Activated CD4-positive, alpha-beta T cell treated with anti-CD3 and anti-CD28 coated beads for 24 hours (primary cell): ENCODE measurements at regions not wholly inside any gene's neighbourhood (a gene's known extent, or its start where the extent isn't known, plus 50 kb on each side); places are given as distances from the start of the nearest gene placed in this dataset.

Experiments
- DNase-seq, 2 donors: peaks; one replicate each; pipeline ENCODE4 v3.0.0-alpha.2; 2020; ENCODE audit warnings: low read depth in 2 of 2

DNA sequence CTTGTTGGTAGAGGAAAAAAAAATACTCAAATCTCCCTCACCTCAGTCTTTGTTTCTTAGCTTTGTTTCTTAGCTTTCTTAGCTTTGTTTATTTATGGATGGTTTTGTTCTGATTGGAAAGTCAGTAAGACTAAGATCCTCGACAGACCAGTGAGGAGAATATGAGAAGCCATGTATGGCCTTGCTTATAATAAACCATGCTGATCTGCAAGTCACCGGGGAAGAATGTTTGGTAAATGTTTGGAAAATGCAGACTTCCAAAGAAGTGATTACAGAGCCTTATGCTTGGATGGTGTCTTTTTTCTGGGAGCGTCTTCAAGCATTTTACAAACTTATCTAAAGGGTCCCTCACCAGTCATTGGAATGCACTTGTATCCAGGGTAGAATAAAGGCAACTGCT, 90.1 kb upstream of the NOCT start:
- no peak for DNase-seq

DNA sequence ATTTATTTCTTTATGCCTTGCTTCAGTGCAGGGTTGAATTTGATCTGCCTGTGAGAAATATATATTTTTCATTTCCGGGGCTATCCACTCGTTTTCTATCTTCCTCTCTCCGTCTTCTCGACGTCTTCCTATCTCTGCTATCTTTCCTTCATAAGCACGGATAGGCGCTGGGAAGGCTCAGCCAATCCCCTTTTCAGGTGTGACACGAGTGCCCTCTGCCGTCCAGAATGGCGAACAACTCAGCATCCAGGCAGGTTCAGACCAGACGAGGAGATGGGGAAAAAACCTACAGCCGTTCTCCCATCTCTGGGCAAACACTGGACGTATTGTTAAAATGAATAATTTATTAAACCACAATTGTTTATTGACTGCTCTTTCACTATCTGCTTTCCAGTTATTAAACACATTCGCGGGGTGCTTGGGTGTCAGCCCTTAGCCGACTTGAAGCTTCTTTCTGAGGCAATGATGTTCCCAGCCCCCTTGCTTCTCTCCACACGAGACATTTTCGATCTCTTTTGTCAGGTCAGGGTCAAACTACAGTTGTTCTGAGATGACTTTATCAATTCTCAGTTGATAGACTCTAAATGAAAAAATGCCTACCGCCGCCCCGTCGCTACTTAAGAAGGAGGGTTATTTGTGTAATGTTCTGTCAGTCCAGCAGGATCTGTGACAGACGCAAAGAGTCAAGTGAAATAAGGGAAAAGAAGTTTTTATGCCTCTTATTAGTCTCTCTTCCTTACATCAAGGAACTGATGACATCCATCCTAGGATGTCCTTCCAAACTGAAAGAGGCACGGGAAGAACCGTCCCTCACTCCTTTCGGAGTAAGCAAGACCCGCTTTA, 96.3 kb upstream of the NOCT start:
- peak in 1 of 2 donors; percentile 41 for DNase-seq

- no peak for DNase-seq
These were observed 97.3 kb upstream of the NOCT start for GRCh38 chr4:138918169-138918869.

DNA sequence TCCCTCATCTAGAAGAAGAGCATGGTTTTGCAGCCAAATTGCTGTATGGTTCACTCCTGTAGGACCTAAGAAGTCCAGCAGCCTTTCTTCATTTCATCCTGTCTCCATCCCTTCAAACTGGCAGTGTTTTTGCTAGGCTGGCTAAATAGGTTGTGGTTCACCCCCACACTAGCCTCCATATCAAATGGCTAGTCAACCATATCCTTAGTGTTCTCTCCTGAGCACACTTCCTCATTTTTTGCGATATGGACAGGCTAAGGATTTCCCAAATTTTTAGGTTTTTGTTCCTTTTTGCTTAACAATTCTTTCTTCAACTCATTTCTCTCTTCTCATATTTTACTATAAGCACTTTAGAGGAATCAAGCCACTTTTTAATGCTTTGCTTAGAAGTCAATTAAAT, 98.8 kb upstream of the NOCT start:
- DNase-seq: no peak

- DNase-seq: no peak
These were observed 99.8 kb upstream of the NOCT start for GRCh38 chr4:138915756-138916155.

DNA sequence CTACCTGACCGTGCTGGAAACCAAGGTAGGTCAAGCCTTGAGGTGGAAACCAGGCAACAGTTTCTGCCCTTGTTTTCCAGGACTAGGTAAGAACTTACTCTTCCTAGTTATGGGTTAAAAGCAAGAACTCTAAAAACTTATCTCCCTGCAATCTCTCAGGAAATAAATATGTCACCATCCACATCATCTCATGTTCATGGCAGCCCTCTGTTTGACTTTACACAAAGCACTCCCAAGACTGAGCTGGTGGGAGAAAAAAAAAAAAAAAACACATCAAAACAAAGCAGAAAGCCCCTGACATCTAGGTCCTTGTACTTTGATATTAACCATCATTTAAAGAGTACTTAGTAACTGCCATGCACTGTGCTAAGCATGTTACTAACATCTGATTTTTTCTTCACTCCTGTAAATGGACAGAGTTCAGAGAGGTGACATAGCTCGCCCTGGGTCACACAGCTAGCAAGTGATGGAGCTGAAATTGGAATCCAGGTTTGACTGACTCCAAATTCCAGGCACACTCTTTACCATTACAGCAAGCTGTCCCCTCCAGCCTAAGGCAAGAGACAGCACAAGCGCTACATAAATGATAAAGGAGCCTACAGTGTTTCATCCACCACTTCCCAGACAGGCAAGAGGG, 102.8 kb upstream of the NOCT start:
- DNase-seq: no peak

DNA sequence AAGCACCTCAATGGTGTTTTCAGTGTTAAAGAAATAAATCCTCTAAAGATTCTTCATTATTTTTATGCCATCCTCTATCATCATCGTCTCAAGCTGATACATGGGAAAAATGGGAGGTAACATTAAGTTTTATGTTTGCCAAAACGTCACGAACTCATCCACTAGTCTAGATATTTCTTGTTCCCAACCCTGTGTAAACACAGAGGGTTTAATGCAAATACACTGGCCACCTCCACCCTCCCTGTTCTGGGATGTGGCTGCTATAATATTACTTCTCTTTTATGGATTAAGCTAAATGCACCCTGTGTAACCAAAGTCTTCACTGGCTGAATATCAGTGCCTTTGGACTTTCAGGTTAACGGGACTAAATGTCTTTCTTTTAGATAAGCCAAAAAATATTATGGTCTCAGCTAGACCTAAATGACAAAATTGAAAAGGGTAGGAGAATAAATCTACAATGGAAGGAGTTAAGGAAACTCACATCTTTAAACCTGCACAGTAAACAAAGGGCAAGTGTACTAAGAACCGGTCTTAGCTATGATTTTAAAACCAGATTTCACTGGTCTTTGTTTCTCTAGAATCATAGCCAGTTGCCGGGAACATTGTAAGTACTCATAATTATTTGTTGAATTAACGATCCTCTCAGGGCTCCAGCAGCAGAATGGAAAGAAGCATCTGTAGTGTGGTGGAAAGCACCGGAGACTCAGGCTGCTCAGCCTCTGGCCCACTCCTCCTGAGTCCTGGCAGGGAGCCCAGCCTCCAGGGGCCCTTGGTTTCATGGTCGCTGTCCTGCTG, 103.5 kb upstream of the NOCT start:
- no peak for DNase-seq

DNA sequence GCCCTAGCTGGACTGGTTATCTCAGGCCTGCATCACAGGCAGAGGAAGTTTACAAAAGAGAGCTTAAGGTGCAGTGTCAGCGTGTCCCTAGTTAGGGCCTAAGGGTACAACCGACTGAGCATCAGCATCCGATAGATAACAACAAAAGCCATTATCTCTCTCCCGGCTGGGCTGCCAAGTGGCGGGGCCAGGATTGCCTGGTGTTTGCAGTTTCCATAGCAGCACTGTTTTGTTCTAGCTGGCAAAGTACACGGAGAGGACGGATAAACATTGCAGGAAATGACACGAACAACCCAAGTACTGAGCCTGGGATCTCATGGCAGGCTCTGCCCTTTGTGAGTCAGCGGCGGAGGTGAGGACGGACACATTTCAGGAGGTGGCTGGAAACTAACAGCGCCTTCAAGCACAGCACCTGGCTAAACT, 104.7 kb upstream of the NOCT start:
- no peak for DNase-seq

DNA sequence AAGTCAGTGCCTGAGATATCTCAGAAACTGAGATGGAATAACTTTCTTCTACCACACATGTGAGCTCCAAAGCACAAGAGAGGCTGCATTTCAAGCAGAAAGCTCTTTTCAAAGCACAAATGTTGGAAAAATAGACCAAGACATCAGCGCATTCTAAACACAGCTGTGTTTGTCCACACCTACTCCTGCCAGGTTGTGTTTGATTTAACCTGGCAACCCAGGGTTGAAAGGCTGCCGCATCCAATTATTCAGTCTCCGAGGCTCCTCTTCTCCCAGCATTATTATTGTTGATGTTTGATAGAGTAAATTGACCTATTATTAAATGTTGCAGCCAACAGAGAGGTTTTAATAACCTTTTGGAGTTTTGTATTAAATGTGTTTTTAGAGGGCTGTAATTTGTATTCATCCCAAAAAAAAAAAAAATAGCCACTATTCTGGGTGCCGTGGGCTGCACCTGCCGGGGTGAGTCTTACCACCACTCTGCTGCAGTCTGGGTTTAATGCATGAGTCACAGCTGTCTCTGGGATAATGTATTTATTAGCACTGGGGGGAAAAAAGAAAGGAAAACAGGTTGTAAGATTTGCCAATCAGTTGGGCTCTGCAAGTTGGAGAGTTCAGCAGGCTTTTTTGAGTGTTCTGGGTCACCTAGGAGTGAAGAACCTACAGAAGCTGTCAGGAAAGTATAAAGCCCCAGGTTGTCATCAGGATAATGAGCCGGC, 105.2 kb upstream of the NOCT start:
- no peak for DNase-seq

DNA sequence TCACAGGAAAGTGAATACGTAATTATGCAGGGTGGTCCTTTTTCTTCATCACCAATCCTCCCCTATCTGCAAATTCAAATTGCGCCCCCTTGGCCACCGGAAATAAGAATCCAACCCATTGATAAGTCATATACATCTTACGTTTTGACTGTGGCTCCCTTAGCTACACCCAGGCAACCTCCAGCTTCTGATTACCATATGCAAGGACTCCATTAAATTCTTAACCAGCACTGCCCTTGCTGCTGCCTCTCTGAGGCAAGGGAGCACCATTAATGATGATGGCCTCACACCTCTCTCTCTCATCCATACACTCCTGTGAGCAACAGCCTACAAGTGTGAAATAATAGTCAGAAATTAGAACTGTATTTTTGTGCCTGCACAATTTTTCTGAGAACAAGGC, 106.0 kb upstream of the NOCT start:
- DNase-seq: no peak

DNA sequence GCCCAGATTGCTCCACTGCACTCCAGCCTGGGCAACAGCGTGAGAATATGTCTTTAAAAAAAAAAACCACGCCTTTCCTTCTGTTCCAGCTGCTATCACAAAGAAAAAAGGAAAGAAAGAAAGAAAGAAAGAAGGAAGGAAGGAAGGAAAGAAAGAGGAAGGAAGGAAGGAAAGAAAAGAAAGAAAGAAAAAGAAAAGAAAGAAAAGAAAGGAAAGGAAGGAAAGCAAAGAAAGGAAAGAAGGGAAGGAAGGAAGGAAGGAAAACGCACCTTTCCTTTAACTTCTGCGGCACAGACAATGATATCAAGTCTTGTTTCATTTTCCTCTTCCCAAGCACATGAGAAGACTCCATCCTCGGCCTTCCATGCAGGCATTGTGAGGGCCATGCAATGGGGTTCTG, 107.4 kb upstream of the NOCT start:
- no peak for DNase-seq

DNA sequence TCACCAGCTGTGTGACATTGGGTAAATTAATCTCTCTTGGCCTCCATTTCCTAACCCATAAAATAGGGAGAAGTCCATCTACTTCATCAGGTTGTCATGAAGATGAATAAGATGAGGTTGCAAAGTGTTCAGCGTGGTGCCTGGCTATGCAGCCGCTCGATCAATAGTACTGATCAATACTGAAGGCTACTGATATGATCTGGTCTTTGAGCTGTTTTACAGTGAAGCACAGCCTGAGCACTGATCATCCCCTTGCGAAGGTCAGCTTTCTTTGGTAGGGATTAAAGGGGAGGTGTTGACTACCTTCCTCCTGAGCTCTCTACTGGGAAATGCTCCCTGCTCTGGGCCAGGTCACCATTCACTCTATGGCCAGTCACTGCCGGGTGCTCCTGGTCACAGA, 108.4 kb upstream of the NOCT start:
- DNase-seq: no peak

DNA sequence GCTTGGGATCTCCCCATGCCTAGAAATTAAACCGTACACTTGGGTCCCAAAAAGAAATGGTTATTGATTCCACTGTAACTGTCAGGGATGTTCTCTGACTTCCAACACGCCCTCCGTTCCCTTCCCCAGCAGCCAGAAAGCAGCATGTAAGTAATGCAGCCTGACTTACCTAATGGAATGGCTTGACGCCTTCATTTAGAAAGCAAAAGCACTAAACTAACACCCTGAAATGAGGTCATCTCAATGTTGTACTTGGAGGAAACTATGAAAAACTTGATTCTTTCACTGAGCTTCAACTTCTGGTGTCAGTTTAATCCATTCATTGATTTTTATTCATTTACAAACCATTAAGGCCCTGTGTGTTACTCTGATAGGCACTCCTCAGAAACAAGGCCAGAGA, 110.8 kb upstream of the NOCT start:
- DNase-seq: no peak

DNA sequence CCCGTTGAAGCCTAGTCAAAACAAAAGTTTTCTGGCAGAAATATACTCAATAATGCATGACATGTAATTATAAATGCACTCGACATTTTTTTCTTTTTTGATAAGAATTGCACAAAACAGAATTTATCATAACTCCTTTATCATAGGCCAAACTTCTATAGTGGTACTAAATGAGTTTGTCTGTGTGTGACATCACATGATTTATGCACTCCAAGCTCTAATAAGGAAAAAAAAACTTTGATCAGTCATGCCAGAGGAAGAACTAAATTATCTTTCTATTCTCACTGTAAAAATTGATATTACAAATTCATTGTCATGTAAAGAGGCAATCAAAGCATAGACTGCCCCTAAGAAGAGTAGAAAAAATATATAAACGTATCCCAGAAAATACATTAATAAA, 112.4 kb upstream of the NOCT start:
- DNase-seq: no peak

DNA sequence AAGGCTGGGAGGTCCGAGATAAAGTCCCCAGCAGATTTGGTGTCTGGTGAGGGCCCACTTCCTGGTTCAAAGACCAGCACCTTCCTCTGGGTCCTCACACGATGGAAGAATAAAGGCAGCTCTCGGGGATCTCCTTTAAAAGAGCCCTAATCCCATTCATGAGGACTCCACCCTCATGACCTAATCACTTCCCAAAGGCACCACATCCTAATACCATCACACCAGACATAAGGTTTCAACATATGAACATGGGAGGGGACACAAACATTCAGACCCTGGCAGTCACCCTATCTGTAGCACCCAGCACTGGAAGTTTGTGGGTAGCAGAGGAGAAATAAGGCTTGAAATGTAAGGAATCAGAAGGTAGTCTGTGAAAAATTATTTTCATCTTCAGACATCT, 112.9 kb upstream of the NOCT start:
- DNase-seq: no peak

DNA sequence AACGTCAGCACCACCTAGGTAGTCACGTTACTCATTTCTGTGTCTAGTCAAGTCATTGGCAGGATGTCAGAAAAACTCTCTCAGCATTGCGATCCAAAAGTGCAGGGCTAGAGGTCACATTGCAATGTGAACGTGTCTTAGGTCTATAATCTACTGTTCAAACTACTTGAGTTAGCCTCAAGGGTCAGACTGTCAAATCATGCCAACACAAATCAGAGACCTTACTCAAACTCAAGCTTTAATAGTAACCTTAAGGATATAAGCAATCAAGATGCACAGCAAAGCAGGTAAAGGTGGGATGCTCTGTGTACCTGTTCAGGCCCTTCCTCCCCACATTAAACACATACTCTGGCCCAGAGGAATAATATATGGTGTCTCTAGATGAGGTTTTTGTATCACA, 114.4 kb upstream of the NOCT start:
- DNase-seq: no peak

- DNase-seq: no peak
These were observed 115.6 kb upstream of the NOCT start for GRCh38 chr4:138899999-138900398.

DNA sequence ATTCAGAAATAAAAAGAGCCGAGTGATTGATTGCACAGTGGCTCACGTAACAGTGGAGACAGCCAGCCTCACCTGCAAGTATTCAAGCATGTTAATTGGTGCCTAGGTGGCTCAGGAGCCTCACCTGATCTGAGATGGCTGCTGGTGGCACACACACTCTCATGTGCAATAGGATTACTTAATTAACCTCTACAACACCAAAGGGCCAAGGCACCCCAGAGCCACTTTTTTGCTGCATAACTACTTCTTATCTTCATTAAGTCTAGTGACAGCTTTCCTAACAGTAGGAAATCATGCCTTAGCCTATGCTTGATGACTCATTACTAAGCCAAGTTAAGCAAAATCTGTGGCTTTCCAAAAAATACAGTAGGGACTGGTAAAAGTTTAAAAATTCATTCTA, 117.3 kb upstream of the NOCT start:
- no peak for DNase-seq

DNA sequence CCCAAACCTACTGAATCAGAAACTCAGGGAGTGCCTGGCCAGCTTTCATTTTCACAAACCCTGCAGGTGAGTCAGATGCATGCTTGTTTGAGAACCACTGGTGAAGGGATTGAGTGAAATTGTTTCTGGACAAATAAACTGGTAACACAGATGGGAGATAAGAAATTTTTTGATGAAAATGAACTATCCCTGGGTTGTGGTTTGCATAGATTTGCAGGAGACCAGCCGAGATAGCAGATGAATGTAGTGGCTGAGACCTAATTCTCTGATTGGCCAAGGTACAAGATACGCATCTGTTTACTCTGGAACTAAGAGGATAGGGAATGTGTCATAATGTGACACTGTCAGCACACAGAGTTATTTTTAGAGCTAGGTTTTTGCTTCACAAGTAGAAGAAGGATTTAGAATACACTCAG, 117.8 kb upstream of the NOCT start:
- DNase-seq: no peak

DNA sequence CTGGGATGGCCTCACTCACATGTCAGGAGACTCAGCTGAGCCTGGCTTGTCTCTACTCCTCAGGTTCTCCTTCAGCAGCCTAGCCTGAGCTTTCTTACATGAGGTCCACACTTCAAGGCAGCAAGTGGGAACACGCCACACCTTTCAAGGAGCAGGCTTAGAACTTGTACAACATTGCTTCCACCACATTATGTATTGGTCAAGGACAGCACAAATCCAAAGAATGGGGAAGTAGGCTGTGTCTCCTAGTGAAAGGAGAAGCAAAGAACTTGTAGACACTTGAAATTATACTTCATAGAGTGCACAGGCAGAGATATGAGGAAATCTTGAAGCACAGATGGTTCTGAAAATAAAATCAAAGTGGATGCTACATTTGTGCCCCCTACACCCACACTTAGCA, 120.9 kb upstream of the NOCT start:
- no peak for DNase-seq

DNA sequence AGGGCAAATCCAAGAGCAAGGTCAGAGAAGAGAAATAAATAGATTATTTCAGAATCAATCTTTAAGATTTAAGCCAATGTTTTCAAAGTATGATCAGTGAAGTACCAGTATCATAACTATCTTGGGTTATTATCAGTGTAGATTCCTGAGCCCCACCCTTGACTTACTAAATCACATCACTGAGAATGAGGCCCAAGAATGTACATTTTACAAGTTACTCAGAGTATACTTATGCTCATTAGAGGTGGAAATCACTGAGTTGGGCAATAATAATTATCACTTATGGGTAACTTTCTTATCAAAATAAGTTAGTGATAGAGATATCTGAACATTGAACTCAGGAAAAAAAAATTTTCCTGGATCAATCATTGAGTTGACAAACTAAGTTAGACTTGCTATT, 121.6 kb upstream of the NOCT start:
- no peak for DNase-seq
